ENCODE measurements at regions not wholly inside any gene's neighbourhood (a gene's known extent, or its start where the extent isn't known, plus 50 kb on each side); places are given as distances from the start of the nearest gene placed in this dataset.

DNA sequence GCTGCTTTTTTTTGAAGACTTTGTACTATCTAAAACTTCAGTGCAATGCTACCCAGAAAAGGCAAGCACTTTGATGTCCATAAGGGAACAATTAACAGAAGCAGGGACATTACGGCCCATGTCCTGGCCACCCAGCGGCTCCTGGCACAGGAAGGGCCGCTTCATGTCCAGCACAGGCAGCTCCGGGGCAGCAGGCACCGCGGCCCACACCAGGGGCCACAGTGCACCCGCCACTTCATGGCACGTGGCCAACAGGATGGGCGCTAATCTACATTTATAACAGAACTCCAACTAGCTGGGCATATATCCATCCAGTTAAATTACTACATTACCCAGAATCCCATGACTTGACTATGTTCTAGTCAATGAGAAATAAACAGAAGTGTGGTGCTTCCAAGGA, 198.2 kb upstream of the ID4 start:
- no peak for FAIRE-seq

GRCh38 chr6:19643287-19643686, 193.9 kb upstream of the ID4 start:
- FAIRE-seq = no peak

GRCh38 chr6:19643713-19644112, 193.5 kb upstream of the ID4 start:
- FAIRE-seq = no peak

DNA sequence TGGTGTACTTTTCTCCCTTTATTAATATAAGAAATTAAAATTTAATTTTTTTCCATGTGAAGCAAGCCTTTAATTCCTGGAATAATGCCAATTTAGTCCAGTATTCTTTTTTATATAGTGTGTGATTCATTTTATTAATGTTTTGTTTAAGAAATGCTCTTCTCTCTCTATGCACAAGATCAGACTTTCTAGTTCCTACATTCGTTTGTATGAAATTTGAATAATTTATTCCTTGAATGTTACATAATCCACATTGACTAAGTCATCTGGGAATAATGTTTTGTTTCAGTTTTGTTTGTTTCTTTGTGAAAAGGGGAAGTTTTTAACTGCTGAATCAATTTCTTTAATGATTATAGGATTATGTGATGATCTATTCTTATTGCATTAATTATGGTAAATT, 181.4 kb upstream of the ID4 start:
- no peak for FAIRE-seq

DNA sequence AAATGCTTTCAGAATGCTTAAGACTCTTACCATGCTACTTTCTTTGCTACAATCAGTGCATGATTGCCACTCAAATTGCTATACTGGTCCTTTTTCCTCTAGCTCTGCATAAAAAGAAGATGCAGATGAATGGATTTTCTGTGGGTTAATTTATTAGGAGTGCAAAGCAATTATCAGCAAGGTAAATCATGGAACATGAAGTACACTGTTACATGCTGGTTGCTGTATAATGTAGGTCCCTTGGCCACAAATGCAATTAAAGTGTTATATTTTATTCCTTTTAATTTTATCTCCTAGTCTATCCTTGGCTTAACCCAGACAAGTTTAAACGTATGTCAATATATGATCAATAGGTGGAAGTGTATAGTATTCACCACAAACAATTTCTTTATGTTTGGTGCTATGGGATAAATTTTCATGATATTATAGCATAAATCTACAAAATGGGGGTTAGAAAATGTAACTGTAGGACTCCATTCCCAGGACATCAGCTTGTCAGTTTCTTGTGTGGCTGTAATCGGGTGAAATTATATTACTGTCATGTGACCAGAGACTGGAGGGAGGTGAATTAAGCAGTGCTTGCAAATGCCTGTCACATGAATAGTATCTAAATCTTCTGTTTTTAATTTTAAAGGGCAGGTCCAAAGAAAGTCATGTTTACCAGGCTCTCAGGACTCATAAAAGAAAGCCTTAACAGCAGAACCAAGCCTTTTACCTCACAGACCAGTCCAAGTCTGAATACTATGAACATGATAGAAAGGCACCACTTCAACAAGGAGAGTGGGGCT, 176.9 kb upstream of the ID4 start:
- FAIRE-seq = peak; percentile 13

GRCh38 chr6:19662911-19663310, 174.3 kb upstream of the ID4 start:
- no peak for FAIRE-seq

DNA sequence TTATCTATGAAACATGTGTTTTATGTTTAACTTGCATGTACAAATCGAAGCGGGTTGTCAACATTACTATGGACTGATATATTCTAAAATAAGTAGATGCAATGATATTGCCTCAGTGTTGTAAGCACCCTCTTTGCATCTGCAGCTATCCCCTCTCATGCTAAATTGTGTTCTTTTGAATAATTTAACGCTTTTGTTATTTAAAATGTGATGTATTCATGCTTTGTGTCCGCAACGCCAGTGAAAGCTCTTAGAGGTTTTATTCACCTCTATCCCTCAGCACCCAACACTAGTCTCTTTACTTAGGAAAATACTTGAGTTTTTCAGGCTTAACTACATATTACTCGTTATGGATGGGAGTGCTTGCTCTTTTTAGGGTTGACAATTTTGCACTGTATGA, 173.7 kb upstream of the ID4 start:
- peak; percentile 49 for FAIRE-seq

DNA sequence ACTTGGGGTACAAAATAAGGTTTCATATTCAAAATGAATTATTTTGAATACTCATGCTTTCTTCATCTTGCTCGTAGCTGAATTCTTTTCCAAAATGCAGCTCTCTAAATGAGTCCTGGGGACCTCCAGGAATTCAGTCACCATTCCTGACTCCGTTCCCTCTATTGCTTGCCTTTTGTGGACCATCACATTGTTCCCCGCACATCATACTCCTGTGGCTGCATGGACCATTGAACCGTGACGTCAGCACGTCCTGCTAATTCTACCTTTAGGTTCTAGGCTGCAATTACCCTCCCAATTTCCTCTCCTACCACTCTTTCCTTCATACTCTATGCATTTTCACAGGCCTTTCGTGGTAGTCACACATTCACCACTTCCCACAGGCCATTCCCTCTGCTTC, 173.1 kb upstream of the ID4 start:
- FAIRE-seq = no peak

GRCh38 chr6:19664878-19665612, 172.1 kb upstream of the ID4 start:
- FAIRE-seq = peak; percentile 99

DNA sequence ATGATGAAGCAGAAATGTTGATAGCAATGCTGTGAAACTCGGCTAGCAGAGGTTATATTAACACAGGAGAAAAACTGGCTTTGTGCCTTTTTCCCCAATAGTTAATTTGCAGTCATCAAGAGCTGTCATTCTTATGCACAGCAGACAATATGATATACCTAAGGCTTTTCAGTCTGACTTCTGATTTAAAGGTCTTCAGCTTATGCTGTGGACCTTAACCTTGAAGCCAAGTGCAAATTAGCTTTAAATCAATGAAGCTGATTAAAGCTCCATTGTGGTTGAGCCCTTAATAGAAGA, 171.6 kb upstream of the ID4 start:
- no peak for FAIRE-seq

DNA sequence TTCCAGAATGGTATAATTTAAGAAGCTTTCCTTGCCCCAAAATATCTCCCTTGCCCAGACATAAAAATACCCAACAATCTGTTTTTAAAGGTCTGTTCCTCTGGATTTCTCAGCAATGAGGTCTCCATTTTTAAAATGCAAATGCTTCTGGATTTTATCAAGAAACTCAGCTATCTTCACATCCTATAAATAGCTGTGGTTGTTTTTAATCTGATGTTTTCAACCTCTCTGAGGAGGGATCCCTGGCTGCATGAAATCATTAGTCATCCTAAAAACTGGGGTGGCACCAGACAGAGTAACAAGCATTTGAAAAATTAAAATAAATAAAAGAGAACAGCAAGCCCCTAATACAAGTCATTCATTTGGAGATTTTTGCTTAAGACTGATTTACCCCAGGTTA, 168.5 kb upstream of the ID4 start:
- FAIRE-seq = no peak

GRCh38 chr6:19669206-19669605, 168.0 kb upstream of the ID4 start:
- no peak for FAIRE-seq

DNA sequence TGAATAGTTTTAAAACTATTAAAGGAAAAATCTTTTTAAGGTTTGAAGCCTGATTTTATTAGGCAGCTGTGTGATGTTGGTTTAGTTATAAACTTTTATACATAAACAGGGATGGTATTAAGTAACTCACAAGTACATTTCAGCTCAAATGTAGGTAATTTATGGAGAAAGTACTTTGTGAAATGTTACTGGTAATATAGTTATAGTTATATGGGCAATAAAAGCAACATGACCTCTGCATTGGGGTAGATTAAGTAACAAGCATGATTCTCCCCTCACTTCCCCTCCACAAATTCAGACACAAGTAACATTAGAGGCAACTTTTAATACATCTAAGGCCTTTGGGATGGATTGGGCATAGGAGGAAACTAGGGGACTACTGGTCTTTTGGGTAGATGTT, 154.3 kb upstream of the ID4 start:
- no peak for FAIRE-seq

- no peak for FAIRE-seq
Observed at GRCh38 chr6:19690325-19691075, 146.7 kb upstream of the ID4 start.

- no peak for FAIRE-seq
Observed at GRCh38 chr6:19691465-19692167, 145.6 kb upstream of the ID4 start.

- FAIRE-seq = no peak
Observed at GRCh38 chr6:19692506-19693298, 144.5 kb upstream of the ID4 start.

DNA sequence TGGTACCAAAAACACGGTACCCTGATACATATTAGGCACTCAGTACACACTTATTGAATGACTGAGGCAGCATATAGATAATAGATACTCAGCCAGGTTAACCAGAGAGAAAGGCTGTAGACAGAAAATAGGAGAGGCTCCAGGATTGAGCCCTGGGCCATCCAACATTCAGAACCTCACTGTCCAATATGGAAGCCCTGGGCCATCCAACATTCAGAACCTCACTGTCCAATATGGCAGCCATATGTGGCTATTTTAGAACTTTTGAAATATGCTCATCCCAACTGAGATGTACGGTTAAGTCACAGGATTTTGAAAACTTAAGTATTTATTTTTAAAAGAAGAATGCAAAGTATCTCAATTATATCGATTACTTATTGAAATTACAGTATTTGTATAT, 142.5 kb upstream of the ID4 start:
- no peak for FAIRE-seq

DNA sequence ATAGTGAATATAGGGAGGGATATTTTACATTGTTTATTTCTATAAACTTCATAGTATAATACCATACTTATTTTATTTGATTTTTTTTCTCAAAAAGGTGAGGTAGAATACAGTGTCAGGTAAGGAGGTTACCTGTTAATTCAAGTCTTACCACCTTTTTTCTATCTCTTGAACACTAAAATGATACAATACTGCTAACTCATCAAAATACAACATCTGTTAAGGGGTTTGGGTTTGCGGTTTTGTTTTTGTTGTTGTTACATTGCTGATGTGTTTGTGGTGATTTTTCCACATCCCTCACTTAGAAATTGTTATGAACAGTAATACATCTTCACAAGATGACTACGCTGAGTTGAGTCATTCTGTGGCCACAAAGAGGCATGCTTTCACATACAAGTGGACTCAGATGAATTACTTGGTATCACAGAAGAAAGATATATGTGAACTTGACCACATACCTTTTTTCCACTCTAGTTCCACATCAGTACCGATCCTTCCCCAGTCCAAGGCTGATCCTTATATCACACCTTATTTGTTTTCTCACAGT, 139.4 kb upstream of the ID4 start:
- no peak for FAIRE-seq

- FAIRE-seq = no peak
Observed at GRCh38 chr6:19699932-19700331, 137.2 kb upstream of the ID4 start.

- FAIRE-seq = no peak
Observed at GRCh38 chr6:19705606-19706005, 131.6 kb upstream of the ID4 start.

DNA sequence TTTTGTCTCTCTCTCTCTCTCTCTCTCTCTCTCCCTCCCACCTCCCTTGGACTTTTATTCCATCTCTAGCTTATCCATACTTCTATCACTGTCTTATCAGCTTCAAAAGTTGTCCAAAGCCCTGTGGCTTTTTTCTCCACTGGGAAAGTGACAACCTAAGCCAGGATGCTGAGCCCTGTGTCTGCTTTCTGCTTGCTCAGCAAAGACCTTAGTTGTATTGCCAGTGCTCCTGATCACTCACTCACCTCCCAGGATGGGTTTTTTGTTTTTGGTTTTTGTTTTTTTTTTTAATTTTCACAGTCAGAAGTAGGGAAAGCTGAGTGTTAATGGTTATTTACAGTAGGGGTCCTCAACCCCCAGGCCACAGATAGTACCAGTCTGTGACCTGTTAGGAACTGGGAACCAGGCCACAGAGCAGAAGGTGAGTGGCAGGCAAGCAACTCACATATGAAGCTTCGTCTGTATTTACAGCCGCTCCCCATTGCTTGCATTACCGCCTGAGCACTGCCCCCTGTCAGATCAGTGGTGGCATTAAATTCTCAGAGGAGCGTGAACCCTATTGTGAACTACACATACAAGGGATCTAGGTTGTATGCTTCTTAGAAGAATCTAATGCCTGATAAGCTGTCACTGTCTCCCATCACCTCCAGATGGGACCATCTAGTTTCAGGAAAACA, 125.0 kb upstream of the ID4 start:
- no peak for FAIRE-seq

DNA sequence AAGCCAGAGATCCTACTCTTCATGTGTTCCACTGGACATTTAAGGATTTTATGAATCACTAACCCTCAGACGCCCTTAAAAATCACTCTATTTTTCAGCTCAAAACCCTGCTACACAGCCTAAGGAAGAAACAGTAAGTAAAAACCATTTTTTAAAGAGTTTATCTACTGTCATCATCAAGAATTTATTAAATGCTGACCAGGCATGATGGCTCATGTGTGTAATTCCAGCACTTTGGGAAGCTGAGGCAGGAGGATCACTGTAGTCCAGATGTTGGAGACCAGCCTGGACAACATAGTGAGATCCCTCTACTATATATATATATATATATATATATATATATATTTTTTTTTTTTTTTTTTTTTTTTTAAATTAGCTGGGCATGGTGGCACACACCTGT, 124.2 kb upstream of the ID4 start:
- no peak for FAIRE-seq
